Choroid plexus epithelial cell (primary cell): ENCODE measurements at regions not wholly inside any gene's neighbourhood (a gene's known extent, or its start where the extent isn't known, plus 50 kb on each side); places are given as distances from the start of the nearest gene placed in this dataset.

Source experiments
- DNase-seq: peaks from one replicate; pipeline ENCODE4 v3.0.0-alpha.2; 2010; ENCODE audit warnings: low read depth
- H3K4me3 ChIP-seq: 2 replicates; pipeline ENCODE4 v1.5.1; 2011; ENCODE audit warnings: low read depth, mild to moderate bottlenecking, control low read depth, low read length, moderate library complexity
- TF ChIP-seq, protein P1 (sequence below): conservative IDR thresholded peaks from 2 replicates; pipeline ENCODE4 v1.5.1; 2011; ENCODE audit warnings: low read depth, mild to moderate bottlenecking, control low read depth, inconsistent platforms, low read length, moderate library complexity

DNA sequence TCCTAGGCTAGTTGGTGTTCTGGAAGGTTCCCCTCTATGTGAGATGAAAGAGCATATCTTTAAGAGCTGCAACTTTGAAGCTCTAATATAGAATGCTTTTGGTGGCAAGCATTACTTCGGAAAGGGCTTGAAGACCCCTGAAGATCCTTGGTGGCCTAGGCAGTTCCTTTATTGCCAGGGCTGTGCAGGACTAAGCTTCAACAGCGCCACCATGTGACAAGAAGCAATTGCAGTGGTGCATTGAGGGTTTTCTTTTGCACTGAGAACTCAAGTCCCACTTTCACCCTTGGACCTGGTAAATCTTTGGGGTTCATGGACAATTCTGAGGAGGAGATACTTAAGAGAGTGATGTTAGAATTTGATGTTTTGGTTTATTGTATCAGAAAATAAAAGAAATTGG lies 237.4 kb upstream of the GMDS start:
- H3K4me3 ChIP-seq: no peak overlapping the region
- DNase-seq: no peak
- TF ChIP-seq, protein P1, sequence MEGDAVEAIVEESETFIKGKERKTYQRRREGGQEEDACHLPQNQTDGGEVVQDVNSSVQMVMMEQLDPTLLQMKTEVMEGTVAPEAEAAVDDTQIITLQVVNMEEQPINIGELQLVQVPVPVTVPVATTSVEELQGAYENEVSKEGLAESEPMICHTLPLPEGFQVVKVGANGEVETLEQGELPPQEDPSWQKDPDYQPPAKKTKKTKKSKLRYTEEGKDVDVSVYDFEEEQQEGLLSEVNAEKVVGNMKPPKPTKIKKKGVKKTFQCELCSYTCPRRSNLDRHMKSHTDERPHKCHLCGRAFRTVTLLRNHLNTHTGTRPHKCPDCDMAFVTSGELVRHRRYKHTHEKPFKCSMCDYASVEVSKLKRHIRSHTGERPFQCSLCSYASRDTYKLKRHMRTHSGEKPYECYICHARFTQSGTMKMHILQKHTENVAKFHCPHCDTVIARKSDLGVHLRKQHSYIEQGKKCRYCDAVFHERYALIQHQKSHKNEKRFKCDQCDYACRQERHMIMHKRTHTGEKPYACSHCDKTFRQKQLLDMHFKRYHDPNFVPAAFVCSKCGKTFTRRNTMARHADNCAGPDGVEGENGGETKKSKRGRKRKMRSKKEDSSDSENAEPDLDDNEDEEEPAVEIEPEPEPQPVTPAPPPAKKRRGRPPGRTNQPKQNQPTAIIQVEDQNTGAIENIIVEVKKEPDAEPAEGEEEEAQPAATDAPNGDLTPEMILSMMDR: peak; percentile 24

DNA sequence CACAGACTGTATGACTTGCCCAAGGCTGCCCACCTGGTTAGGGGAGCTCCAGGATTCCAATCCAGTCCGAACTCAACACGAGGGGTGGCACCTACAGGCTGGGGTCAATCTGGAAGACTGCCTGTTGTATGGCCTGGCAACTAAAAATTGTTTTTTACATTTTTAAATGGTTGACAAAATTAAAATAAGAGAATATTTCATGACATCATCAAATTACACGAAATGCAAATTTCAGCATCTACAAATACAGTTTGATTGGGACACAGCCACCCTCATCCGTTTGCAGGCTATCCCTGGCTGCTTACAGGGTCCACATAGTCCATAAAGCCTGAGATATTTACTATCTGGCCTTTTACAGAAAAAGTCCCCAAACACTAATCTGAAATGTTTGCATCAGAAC lies 235.9 kb upstream of the GMDS start:
- DNase-seq: no peak
- TF ChIP-seq, protein P1: no peak
- H3K4me3 ChIP-seq: no peak overlapping the region

DNA sequence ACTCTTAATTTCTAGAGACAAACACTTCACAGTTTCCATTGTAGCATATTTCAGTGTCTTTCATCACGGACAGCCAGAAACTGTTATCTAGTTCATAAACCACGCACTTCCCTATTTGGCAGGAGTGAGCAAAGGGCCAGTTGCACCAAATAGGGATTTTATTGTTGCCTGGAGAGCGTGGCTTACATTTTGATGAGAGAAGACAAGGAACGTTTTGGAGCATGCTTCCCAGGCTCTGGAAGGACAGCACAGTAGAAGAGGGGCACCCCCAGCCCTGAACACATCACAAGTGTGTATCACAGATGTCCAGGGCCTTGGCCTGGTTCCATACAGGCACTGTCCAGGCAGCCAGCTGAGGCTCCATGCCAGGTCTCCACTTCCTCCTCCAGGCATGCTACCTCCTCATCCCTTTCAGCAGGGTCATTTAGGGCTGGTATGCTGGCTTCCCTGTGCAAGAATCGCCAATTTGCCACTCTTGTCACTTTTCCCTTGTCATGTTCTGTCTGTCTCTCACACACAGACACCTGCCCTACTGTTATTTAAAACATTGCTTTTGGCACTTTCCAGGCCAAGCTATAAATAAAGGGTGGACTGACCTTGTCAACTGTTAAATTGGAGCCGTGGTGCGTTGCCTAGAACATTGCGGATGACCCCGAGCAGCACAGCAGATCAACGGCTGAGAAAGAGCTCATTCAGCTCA lies 235.0 kb upstream of the GMDS start:
- TF ChIP-seq, protein P1: no peak
- DNase-seq: peak; percentile 28
- no peak overlapping the region for H3K4me3 ChIP-seq

DNA sequence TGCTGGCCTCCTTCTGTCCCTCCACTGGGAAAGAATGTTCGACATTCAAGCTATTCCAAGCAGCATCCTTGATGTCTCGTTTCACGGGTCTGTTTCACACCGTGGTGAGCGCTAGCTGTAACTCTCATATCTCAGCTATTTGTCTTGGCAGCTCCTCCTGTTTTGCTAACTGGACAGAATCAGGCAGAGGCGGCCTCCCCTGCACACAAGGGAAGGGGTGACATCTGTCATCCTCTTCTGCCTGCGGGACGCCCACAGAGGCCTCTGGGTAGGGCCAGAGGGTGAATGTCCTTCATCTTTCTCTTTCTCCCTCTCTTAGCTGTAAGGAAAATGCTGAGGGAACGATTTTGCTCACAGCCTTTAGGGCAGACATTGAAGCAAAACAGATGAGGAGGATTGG lies 232.8 kb upstream of the GMDS start:
- peak; percentile 85 for DNase-seq
- TF ChIP-seq, protein P1: no peak
- no peak overlapping the region for H3K4me3 ChIP-seq

DNA sequence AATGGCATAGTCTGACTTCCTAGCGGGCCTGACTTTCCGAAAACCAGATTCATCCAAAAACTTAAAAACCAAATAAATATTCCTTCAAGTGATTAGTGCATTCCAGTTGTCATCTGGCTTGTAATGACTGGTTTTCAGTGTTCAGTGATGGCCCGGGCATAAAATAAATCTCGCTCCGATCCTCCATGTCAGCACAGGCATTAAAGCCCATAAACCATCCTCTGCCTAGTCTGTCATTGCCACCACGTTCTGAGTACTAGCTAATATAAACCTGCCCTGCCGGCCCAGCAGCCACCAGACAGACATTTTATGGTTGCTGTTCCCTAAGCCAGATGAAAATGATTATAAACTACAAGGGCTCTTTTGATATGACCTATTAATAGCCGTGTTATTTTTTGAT lies 232.3 kb upstream of the GMDS start:
- no peak overlapping the region for H3K4me3 ChIP-seq
- TF ChIP-seq, protein P1: no peak
- no peak for DNase-seq

DNA sequence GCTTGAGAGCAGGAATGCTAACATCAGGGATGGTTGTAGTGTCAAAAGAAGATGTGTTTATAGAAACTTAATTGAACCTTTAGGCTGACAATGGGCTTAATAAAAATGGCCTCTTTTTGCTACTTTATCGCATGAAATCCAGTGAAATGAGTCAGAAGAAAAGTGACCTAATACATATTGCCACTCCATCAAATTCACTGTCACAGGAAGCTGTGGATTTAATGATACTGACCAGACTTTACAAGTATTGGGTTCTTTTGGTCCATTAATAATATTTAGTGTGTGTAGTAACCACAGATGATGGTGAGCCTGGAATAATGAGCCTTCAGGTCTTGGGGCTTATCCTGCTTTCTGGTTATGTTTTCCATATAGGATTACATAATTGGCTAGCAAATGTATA lies 231.8 kb upstream of the GMDS start:
- H3K4me3 ChIP-seq: no peak overlapping the region
- TF ChIP-seq, protein P1: no peak
- DNase-seq: no peak

DNA sequence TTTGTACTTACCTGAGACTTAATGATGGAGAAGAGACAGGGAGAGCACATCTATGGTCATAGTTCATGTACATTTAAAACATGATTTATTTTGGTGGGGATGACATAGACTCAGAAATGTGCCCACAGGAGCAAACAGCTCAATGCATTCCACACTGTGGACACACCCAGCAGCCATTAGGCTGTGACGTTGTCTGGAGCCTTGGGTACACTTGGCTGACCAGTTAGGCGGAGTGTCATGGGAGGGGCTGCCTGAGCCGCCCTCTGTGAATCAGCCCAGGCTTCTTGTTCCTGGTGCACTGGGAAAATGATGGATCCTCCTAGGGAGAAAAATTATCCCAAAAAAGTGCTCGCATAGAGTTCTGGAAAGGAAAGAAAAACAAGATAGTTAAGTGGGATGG lies 231.0 kb upstream of the GMDS start:
- TF ChIP-seq, protein P1: no peak
- no peak for DNase-seq
- H3K4me3 ChIP-seq: no peak overlapping the region
